Astrocyte (in vitro differentiated cells and primary cell): ENCODE measurements at regions not wholly inside any gene's neighbourhood (a gene's known extent, or its start where the extent isn't known, plus 50 kb on each side); places are given as distances from the start of the nearest gene placed in this dataset.
A peak's percentile ranks its signal among the peaks of the same experiment; 100 is the strongest.

Experiments used
- DNase-seq: peaks from one replicate; pipeline ENCODE4 v3.0.0-alpha.2; 2010; ENCODE audit warnings: low read depth
- FAIRE-seq: peaks from 2 replicates; lab custom pipeline; 2011; peaks lifted over from hg19 to GRCh38; lab: Jason Lieb, UNC
- H2AFZ ChIP-seq: 2 replicates; pipeline ENCODE4 v1.6.0; 2012; ENCODE audit warnings: low read depth, low read length, inconsistent platforms
- H3K27ac ChIP-seq: 2 replicates; pipeline ENCODE4 v1.5.1; 2011; ENCODE audit warnings: low read depth, low read length, inconsistent platforms
- H3K27me3 ChIP-seq: 2 replicates; pipeline ENCODE4 v1.6.0; 2011; ENCODE audit warnings: low read length, inconsistent platforms; ENCODE audit not compliant: insufficient read depth
- H3K36me3 ChIP-seq: 2 replicates; pipeline ENCODE4 v1.5.1; 2011; ENCODE audit warnings: low read length, inconsistent platforms; ENCODE audit not compliant: insufficient read depth
- H3K4me1 ChIP-seq: 2 replicates; pipeline ENCODE4 v1.5.1; 2011; ENCODE audit warnings: low read length, inconsistent platforms; ENCODE audit not compliant: insufficient read depth
- H3K4me2 ChIP-seq: 2 replicates; pipeline ENCODE4 v1.6.0; 2012; ENCODE audit warnings: low read length, inconsistent platforms
- H3K4me3 ChIP-seq: 2 replicates; pipeline ENCODE4 v1.5.1; 2011; ENCODE audit warnings: low read depth, mild to moderate bottlenecking, low read length, inconsistent platforms; ENCODE audit not compliant: insufficient read depth
- H3K79me2 ChIP-seq: 2 replicates; pipeline ENCODE4 v1.6.0; 2012; ENCODE audit warnings: mild to moderate bottlenecking, low read length, inconsistent platforms; ENCODE audit not compliant: insufficient read depth
- H3K9ac ChIP-seq: 2 replicates; pipeline ENCODE4 v1.6.0; 2012; ENCODE audit warnings: mild to moderate bottlenecking, low read length, inconsistent platforms
- H3K9me3 ChIP-seq: 2 replicates; pipeline ENCODE4 v1.5.1; 2012; ENCODE audit warnings: low read depth, mild to moderate bottlenecking, low read length, inconsistent platforms; ENCODE audit not compliant: insufficient read depth
- H4K20me1 ChIP-seq: 2 replicates; pipeline ENCODE4 v1.6.0; 2012; ENCODE audit warnings: low read length, inconsistent platforms; ENCODE audit not compliant: insufficient read depth
- H3K27ac Mint-ChIP-seq: one replicate; pipeline ENCODE4 v1.8.0; 2021; ENCODE audit warnings: mild to moderate bottlenecking, mixed read lengths; ENCODE audit not compliant: unreplicated experiment
- H3K27me3 Mint-ChIP-seq: one replicate; pipeline ENCODE4 v1.8.0; 2021; ENCODE audit warnings: low read depth, mixed read lengths; ENCODE audit not compliant: unreplicated experiment
- H3K36me3 Mint-ChIP-seq: one replicate; pipeline ENCODE4 v1.8.0; 2021; ENCODE audit warnings: low read depth, mixed read lengths; ENCODE audit not compliant: unreplicated experiment
- H3K4me1 Mint-ChIP-seq: one replicate; pipeline ENCODE4 v1.8.0; 2021; ENCODE audit warnings: low read depth, mixed read lengths; ENCODE audit not compliant: unreplicated experiment
- H3K4me3 Mint-ChIP-seq: one replicate; pipeline ENCODE4 v1.8.0; 2021; ENCODE audit warnings: mild to moderate bottlenecking, moderate library complexity, mixed read lengths; ENCODE audit not compliant: unreplicated experiment
- H3K9me3 Mint-ChIP-seq: one replicate; pipeline ENCODE4 v1.8.0; 2021; ENCODE audit warnings: mild to moderate bottlenecking, mixed read lengths; ENCODE audit not compliant: unreplicated experiment
- CTCF ChIP-seq: IDR thresholded peaks from 2 replicates; pipeline ENCODE4 v1.5.1; 2011; ENCODE audit warnings: low read depth, mild to moderate bottlenecking, inconsistent platforms, low read length, moderate library complexity; ENCODE audit not compliant: insufficient read depth
- EZH2 ChIP-seq: IDR thresholded peaks from 2 replicates; pipeline ENCODE4 v1.6.1; 2012; ENCODE audit warnings: mild to moderate bottlenecking, low read length, inconsistent platforms; ENCODE audit not compliant: insufficient read depth

DNA sequence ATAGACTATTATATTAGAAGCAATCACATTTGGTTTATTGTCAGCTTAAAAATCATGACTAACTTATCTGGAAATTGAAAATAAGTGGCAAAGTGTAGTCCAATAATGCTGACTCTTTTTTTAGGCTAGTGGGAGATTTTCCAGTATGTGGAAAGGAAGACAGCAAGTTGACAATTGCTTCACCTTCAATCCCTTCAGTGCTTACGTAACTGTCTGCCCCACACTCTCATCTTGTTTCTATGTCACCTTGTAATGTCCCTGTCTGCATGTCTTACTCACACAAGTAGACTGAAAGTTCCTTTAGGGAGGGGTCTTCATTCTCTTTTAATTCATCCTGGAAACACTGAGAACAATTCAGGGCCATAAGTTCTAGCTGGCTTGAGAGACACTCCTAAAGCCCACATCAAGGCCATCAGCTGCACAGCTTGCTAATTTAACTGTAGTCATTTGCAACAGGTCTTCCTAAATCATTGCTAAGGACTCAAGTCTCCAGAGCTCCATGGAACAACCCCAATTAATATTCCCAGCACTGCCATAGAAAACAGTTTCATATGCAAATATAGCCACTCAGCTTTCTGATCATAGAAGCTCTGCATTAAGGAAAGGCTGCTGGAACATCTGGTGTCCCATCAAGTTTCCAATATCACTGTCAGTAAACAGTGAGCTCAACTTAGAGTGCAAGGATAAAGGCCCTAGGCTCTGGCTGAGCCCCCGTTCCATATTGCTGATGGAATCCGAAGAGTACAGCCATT lies 230.5 kb downstream of the ETAA1 start:
- no peaks in the 10 kb centered on the region for H3K36me3 Mint-ChIP-seq
- no peak for TF ChIP-seq CTCF
- no peak for TF ChIP-seq EZH2
- no peak for DNase-seq
- peaks cover 25% of the 10 kb centered on the region for H3K4me1 Mint-ChIP-seq
- peak overlapping the region; percentile 7 for H3K27ac Mint-ChIP-seq
- Histone ChIP-seq H4K20me1 (no peaks in the 10 kb centered on the region), H3K4me1 (peaks cover 17% of the 10 kb centered on the region), H3K9ac (no peak overlapping the region), H3K79me2 (no peaks in the 10 kb centered on the region), H3K4me3 (no peak overlapping the region), H3K27ac (no peak overlapping the region), H3K36me3 (no peaks in the 10 kb centered on the region), H3K9me3 (no peaks in the 10 kb centered on the region), H3K4me2 (no peak overlapping the region), H2AFZ (no peak overlapping the region), H3K27me3 (no peaks in the 10 kb centered on the region)
- H3K9me3 Mint-ChIP-seq: no peaks in the 10 kb centered on the region
- H3K27me3 Mint-ChIP-seq: no peaks in the 10 kb centered on the region
- FAIRE-seq: no peak
- no peak overlapping the region for H3K4me3 Mint-ChIP-seq

DNA sequence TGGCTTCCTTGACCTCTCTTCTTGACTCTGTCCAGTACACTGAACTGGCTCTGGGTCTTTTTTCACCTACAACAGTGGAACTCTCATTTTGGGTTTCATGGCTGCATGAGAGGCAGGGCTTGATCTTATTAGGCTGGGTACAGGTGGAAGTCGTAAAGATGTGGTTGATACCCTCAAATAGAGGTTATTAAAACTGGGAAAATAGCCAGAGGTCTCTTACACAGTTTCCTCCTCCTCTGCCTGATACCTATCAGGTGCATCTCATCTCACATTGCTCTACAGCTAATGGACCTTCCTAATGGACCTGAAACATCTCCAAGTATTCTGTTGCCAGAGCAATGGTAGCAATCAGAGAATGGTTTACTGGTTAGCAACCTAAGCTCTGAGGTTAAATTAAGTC lies 231.8 kb downstream of the ETAA1 start:
- Histone ChIP-seq H3K27ac (no peak overlapping the region), H3K9ac (no peak overlapping the region), H3K9me3 (no peaks in the 10 kb centered on the region), H4K20me1 (no peaks in the 10 kb centered on the region), H3K79me2 (no peaks in the 10 kb centered on the region), H3K4me3 (no peak overlapping the region), H3K4me1 (peaks cover 17% of the 10 kb centered on the region), H3K27me3 (no peaks in the 10 kb centered on the region), H3K36me3 (no peaks in the 10 kb centered on the region), H3K4me2 (no peak overlapping the region), H2AFZ (no peak overlapping the region)
- DNase-seq (no peak), FAIRE-seq (no peak)
- Mint-ChIP-seq H3K27ac (no peak overlapping the region), H3K9me3 (no peaks in the 10 kb centered on the region), H3K36me3 (no peaks in the 10 kb centered on the region), H3K4me1 (peaks cover 25% of the 10 kb centered on the region), H3K27me3 (no peaks in the 10 kb centered on the region), H3K4me3 (no peak overlapping the region)
- TF ChIP-seq EZH2 (no peak), CTCF (no peak)

- no peaks in the 10 kb centered on the region for H3K9me3 Mint-ChIP-seq
- TF ChIP-seq EZH2 (no peak), CTCF (no peak)
- no peaks in the 10 kb centered on the region for H3K27me3 ChIP-seq
- H3K4me1 ChIP-seq: peaks cover 4% of the 10 kb centered on the region
- H3K9me3 ChIP-seq: no peaks in the 10 kb centered on the region
- no peak for FAIRE-seq
- H3K36me3 Mint-ChIP-seq: no peaks in the 10 kb centered on the region
- no peaks in the 10 kb centered on the region for H3K79me2 ChIP-seq
- H3K4me2 ChIP-seq: no peak overlapping the region
- H3K4me3 ChIP-seq: no peak overlapping the region
- H3K9ac ChIP-seq: no peak overlapping the region
- DNase-seq: no peak
- H3K27ac Mint-ChIP-seq: no peak overlapping the region
- H3K4me1 Mint-ChIP-seq: peaks cover 8% of the 10 kb centered on the region
- H3K36me3 ChIP-seq: no peaks in the 10 kb centered on the region
- no peak overlapping the region for H2AFZ ChIP-seq
- H4K20me1 ChIP-seq: no peaks in the 10 kb centered on the region
- H3K4me3 Mint-ChIP-seq: no peak overlapping the region
- H3K27ac ChIP-seq: no peak overlapping the region
- H3K27me3 Mint-ChIP-seq: no peaks in the 10 kb centered on the region
These were observed 234.3 kb downstream of the ETAA1 start for GRCh38 chr2:67631483-67631882.
